ENCODE measurements at regions not wholly inside any gene's neighbourhood (a gene's known extent, or its start where the extent isn't known, plus 50 kb on each side); places are given as distances from the start of the nearest gene placed in this dataset.

- no peak overlapping the region for H2AFZ ChIP-seq (ENCODE audit: low read depth)
- H3F3A ChIP-seq (replicated peaks; ENCODE audit: insufficient read depth) = peaks cover 6% of the 10 kb centered on the region
- POLR2A ChIA-PET = no interaction called here
- no peaks in the 10 kb centered on the region for H3K9me2 ChIP-seq
- CTCF ChIA-PET = no interaction called here
- H3K79me2 ChIP-seq (ENCODE audit: insufficient read depth) = no peaks in the 10 kb centered on the region
- 93% methylated on average over 3 of the region's 3 CpGs for WGBS (ENCODE audit: low lambda C conversion rate)
- no peaks in the 10 kb centered on the region for H3K9me3 ChIP-seq
- TF ChIP-seq ELF1 (IDR thresholded peaks at IDR 0.05) = no peak
- no peak for TF ChIP-seq MEF2A (IDR thresholded peaks at IDR 0.05; ENCODE audit: borderline replicate concordance, low read depth)
- TF ChIP-seq CTCF (IDR thresholded peaks at IDR 0.05) = no peak
- no peak for TF ChIP-seq FOSL2 (IDR thresholded peaks at IDR 0.05; ENCODE audit: borderline replicate concordance, low read depth)
- TF ChIP-seq JUND (IDR thresholded peaks at IDR 0.05) = no peak
- TF ChIP-seq PBX3 (IDR thresholded peaks at IDR 0.05) = no peak
- no peaks in the 10 kb centered on the region; a peak in 2 of 4 replicates for H3K4me1 ChIP-seq (ENCODE audit: control insufficient read depth in 1 of 2, insufficient read depth in 2 of 2, low read depth in 1 of 2, low read length in 1 of 2)
- H3K27me3 ChIP-seq (ENCODE audit: insufficient read depth) = no peaks in the 10 kb centered on the region
- H3K27ac ChIP-seq (ENCODE audit: low read depth in 2 of 2, low read length in 1 of 2) = no peak overlapping the region
- no peaks in the 10 kb centered on the region for H4K20me1 ChIP-seq (ENCODE audit: insufficient read depth)
- H3K36me3 ChIP-seq (replicated peaks in 1 of 2; ENCODE audit: control insufficient read depth in 1 of 2, insufficient read depth in 2 of 2, low read length in 1 of 2) = no peaks in the 10 kb centered on the region
- DNase-seq = no peak
- H3K9ac ChIP-seq = no peak overlapping the region
- no peak overlapping the region for H3K4me2 ChIP-seq
- H3K4me3 ChIP-seq (ENCODE audit: low read depth in 2 of 2, low read length in 1 of 2) = no peak overlapping the region
Measured at GRCh38 chr5:122719991-122720746, 54.7 kb upstream of the SNX2 start.

GRCh38 chr5:122721127-122721526 is 53.8 kb upstream of the SNX2 start:
- Histone ChIP-seq H3K79me2 (ENCODE audit: insufficient read depth) (no peaks in the 10 kb centered on the region), H3K9ac (no peak overlapping the region), H3K9me3 (no peaks in the 10 kb centered on the region), H3K27ac (ENCODE audit: low read depth in 2 of 2, low read length in 1 of 2) (no peak overlapping the region), H4K20me1 (ENCODE audit: insufficient read depth) (no peaks in the 10 kb centered on the region), H2AFZ (ENCODE audit: low read depth) (no peak overlapping the region), H3K4me2 (no peak overlapping the region), H3K9me2 (no peaks in the 10 kb centered on the region), H3F3A (replicated peaks; ENCODE audit: insufficient read depth) (peaks cover 6% of the 10 kb centered on the region), H3K27me3 (ENCODE audit: insufficient read depth) (no peaks in the 10 kb centered on the region), H3K4me3 (ENCODE audit: low read depth in 2 of 2, low read length in 1 of 2) (no peak overlapping the region), H3K36me3 (replicated peaks in 1 of 2; ENCODE audit: control insufficient read depth in 1 of 2, insufficient read depth in 2 of 2, low read length in 1 of 2) (no peaks in the 10 kb centered on the region), H3K4me1 (ENCODE audit: control insufficient read depth in 1 of 2, insufficient read depth in 2 of 2, low read depth in 1 of 2, low read length in 1 of 2) (no peaks in the 10 kb centered on the region; a peak in 1 of 4 replicates)
- DNase-seq = no peak
- TF ChIP-seq USF2 (IDR thresholded peaks at IDR 0.05; ENCODE audit: borderline replicate concordance, low read depth, low read length) (no peak), JUND (IDR thresholded peaks at IDR 0.05) (no peak), GATA2 (CRISPR knock-in tag; IDR thresholded peaks at IDR 0.05) (no peak), MXI1 (IDR thresholded peaks at IDR 0.05; ENCODE audit: low read depth, low read length) (no peak), CTCF (IDR thresholded peaks at IDR 0.05) (no peak), FOXJ3 (CRISPR knock-in tag; IDR thresholded peaks at IDR 0.05) (no peak), GABPA (IDR thresholded peaks at IDR 0.05; ENCODE audit: low read depth) (no peak), SIN3A (IDR thresholded peaks at IDR 0.05; ENCODE audit: borderline replicate concordance, low read depth, low read length) (no peak), RCOR1 (IDR thresholded peaks at IDR 0.05; ENCODE audit: low read length) (no peak), YY1 (IDR thresholded peaks at IDR 0.05; ENCODE audit: low read depth) (no peak), MAX (IDR thresholded peaks at IDR 0.05; ENCODE audit: low read depth) (no peak), CHD2 (IDR thresholded peaks at IDR 0.05; ENCODE audit: low read length, partially characterized antibody) (no peak), ZBTB33 (IDR thresholded peaks at IDR 0.05; ENCODE audit: borderline replicate concordance, low read depth) (no peak), MEF2A (IDR thresholded peaks at IDR 0.05; ENCODE audit: borderline replicate concordance, low read depth) (no peak), RAD21 (IDR thresholded peaks at IDR 0.05; ENCODE audit: low read length) (no peak)
- ChIA-PET POLR2A (no interaction called here), CTCF (no interaction called here)
- 80% methylated on average over 3 of the region's 3 CpGs for WGBS (ENCODE audit: low lambda C conversion rate)
